OCI-LY3 (cell line): ENCODE measurements at regions not wholly inside any gene's neighbourhood (a gene's known extent, or its start where the extent isn't known, plus 50 kb on each side); places are given as distances from the start of the nearest gene placed in this dataset.

Experiments
- CTCF ChIP-seq: fragments of 200-600, 300-600 bp; sonication (generic); IDR thresholded peaks from 2 replicates; pipeline ENCODE4 v1.5.1; 2014; ENCODE audit warnings: antibody characterized with exemption, low read length, low read depth
- EZH2phosphoT487 ChIP-seq: fragments of 200-600 bp; shearing (Covaris generic); IDR thresholded peaks from 2 replicates; pipeline ENCODE4 v1.6.1; 2018; ENCODE audit warnings: antibody characterized with exemption, mixed run types, low read depth

DNA sequence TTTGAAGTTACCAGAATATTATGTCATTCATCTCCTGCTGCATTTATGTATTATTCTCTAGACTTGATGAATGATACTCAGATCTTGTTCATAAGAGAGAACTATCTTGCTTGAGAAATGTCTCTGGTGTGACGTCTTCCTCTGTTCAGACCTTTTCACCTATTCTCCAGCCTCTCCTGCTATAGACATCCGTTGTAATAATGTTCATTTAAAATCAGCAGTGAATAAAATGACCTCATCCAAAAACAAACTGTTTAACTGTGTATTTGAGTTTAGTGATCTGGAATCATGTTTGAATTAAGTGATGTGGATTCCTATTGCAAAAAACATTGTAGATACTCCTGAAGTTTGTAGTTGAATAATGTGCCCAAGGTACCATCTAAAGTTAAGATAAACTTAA lies 487.1 kb downstream of the PCNX1 start:
- no peak for TF ChIP-seq CTCF
- TF ChIP-seq EZH2phosphoT487 = no peak
